Fibroblast of villous mesenchyme (primary cell): ENCODE measurements at regions not wholly inside any gene's neighbourhood (a gene's known extent, or its start where the extent isn't known, plus 50 kb on each side); places are given as distances from the start of the nearest gene placed in this dataset.

Experiments used
- DNase-seq: peaks from one replicate; pipeline ENCODE4 v3.0.0-alpha.2; 2010; ENCODE audit warnings: low read depth
- H3K4me3 ChIP-seq: 2 replicates; pipeline ENCODE4 v1.5.1; 2011; ENCODE audit warnings: low read depth, mild to moderate bottlenecking, low read length
- TF ChIP-seq, protein P1 (sequence below): IDR thresholded peaks from 2 replicates; pipeline ENCODE4 v1.5.1; 2012; ENCODE audit warnings: low read depth, mild to moderate bottlenecking, low read length; ENCODE audit not compliant: insufficient read depth

DNA sequence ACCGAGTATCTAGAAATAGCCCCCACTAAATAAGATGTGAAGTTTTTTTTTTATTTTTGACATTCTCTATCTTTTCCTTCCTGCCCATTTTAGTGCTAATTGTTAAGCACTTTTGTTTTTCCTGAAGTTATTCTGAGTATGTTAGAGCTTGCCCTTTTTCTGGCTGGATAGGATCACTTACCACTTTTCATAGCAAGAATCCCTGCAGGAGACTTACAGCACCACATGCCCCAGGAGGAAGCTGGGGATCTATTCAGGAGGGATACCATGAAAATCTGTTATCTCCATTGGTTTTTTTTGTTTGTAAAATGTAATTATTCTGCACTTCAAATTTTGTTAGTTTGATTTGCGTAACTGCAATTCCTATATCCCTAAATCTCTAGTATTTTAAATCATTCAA, 968.4 kb downstream of the ZPLD1 start:
- TF ChIP-seq, protein P1, sequence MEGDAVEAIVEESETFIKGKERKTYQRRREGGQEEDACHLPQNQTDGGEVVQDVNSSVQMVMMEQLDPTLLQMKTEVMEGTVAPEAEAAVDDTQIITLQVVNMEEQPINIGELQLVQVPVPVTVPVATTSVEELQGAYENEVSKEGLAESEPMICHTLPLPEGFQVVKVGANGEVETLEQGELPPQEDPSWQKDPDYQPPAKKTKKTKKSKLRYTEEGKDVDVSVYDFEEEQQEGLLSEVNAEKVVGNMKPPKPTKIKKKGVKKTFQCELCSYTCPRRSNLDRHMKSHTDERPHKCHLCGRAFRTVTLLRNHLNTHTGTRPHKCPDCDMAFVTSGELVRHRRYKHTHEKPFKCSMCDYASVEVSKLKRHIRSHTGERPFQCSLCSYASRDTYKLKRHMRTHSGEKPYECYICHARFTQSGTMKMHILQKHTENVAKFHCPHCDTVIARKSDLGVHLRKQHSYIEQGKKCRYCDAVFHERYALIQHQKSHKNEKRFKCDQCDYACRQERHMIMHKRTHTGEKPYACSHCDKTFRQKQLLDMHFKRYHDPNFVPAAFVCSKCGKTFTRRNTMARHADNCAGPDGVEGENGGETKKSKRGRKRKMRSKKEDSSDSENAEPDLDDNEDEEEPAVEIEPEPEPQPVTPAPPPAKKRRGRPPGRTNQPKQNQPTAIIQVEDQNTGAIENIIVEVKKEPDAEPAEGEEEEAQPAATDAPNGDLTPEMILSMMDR = no peak
- no peak overlapping the region for H3K4me3 ChIP-seq
- no peak for DNase-seq

DNA sequence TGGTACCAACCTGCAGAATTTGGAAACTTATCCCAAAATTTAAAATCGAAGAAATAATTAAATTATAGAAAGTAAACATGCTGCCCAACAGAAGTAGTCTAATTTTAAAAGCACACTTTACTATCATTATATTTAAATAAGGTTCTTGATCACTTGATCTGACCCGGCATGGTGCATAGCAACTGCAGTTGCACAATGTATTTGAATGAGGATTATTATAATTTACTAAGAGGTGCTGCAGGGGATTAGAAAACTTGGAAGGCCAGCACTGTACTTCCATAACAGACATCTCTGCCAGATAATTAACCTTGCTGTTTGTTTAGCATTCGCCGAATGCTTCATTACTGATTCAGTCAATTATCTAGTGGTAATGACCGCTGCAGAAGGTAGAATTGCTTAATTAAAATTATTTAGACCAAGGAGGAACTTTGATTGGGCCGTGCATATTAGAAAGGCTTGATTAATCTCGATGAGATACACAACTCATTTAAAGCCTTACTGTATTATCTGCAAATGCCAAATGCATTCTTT, 971.6 kb downstream of the ZPLD1 start:
- TF ChIP-seq, protein P1 = no peak
- DNase-seq = no peak

DNA sequence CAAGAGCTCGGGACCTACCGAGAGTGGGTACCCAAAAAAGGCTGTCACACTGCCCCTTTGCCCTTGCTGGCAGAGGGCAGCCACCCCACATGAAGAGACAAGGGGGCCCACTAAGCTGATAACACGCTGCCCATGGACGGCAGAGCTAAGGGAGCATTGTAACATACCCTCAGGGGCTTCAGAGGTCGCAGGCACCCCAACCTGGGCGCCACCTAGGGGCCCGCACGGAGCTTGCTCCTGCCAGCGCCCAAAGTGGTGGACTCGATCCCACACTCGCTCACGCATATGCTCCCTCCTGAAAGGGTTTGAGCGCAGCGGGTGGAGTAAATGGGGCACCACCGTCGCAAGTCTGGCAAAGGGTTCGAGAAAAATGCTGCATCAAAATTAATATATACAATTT, 975.4 kb downstream of the ZPLD1 start:
- no peak overlapping the region for H3K4me3 ChIP-seq
- TF ChIP-seq, protein P1 = no peak
- DNase-seq = no peak

More for the DNA sequence above, 971.6 kb downstream of the ZPLD1 start:
- no peak overlapping the region for H3K4me3 ChIP-seq

DNA sequence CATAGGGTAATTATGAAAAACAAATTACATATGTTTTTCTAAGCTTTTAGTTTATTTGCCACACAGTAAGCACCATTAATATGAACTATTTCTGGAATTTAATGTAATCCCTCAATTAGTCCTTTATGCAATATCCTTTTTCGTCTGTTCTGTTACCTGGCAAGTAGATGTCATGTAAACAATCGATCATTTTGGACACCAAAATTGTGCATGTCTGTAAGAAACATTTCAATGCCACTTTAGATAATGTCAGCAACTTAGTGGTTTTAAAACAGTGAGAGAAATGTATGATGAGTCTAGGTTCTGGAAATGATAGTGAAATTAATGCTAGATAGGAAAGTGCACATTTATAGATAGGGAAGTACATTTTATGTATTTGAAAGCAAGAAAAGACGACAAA, 986.6 kb downstream of the ZPLD1 start:
- TF ChIP-seq, protein P1 = no peak
- no peak overlapping the region for H3K4me3 ChIP-seq
- DNase-seq = no peak

DNA sequence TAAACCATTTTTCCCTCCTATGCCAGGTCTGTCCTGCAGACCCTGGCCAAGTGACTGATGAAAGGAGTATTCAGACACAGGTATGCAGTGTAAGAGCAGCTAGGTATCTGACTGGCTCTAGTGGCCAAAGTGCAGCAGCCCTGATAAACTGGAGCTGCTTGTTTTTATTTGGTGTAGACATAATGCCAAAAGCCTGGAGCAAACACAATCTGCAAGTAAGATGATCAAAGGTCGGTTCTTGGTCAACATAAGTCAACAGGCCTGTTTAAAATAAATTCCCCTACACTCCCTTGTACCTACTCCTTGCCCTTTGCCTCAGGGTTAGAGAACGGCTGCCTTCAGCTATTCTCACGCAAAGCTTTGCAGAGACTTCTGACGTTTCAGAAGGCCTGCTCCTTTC, 1003.1 kb downstream of the ZPLD1 start:
- TF ChIP-seq, protein P1 = no peak
- no peak overlapping the region for H3K4me3 ChIP-seq

DNA sequence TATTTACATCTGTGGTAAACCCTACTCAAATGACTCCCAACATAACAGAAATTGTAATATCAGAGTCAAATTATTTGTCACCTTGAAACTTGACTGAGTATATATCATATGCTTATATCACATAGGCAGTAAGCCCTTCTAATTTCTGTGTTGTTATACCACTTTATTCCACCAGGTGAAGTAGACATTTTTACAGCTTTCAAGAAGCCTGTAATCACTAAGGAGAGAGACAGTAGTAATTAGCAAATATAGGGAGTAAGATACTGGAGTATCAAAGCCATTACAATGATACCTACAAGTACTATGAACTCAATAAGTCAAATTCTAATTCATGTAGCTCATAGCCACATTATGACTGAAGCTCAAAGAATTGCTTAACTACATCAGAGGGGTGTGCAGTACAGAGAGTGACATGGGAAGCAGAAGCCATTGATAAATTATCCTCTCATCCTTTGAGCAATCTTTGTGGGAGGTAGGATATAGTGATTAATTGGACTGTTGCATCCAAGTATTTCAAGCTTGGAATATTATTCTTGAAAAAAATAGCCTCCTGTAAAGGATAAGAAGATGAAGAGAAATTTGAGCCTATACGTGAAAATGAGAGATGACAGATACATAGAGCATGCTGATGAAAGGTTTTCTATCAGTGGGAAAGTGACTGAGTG, 1005.9 kb downstream of the ZPLD1 start:
- DNase-seq = no peak
- H3K4me3 ChIP-seq = no peak overlapping the region
- TF ChIP-seq, protein P1 = no peak

More for the DNA sequence above, 1003.1 kb downstream of the ZPLD1 start:
- DNase-seq = no peak
